Heart left ventricle (tissue), 16 donors: ENCODE measurements at regions not wholly inside any gene's neighbourhood (a gene's known extent, or its start where the extent isn't known, plus 50 kb on each side); places are given as distances from the start of the nearest gene placed in this dataset.
"Not testable (repeated sequence)": the region's sequence is repeated elsewhere in the genome, so short reads cannot be mapped to it uniquely, and the experiment has no call there.

ENCODE experiments used
- ATAC-seq, 4 donors: fragments of 200-7000 bp; cut with Tn5 transposase; one replicate each; pipeline ENCODE4 v1.9.1; 2020 to 2022; ENCODE audit warnings: moderate library complexity in 4 of 4, mild to moderate bottlenecking in 3 of 4, moderate number of reproducible peaks in 1 of 4
- DNase-seq, 5 donors: peaks; one replicate each; pipeline ENCODE4 v3.0.0-alpha.2; 2020
- H3K27ac ChIP-seq, 12 donors: fragments of 200-600 bp; sonication (generic) in 4 of 12; one replicate each; pipeline versions ENCODE4 v1.5.0 to v1.8.0; 2016 to 2022; ENCODE audit warnings: mild to moderate bottlenecking in 2 of 12
- H3K27me3 ChIP-seq, 9 donors: fragments of 200-600 bp; sonication (generic) in 2 of 9; one replicate each; pipeline versions ENCODE4 v1.5.1 to v1.8.0; 2016 to 2022; ENCODE audit warnings: mild to moderate bottlenecking in 3 of 9
- H3K36me3 ChIP-seq, 9 donors: fragments of 200-600 bp; sonication (generic) in 2 of 9; one replicate each; pipeline versions ENCODE4 v1.5.0 to v1.8.0; 2018 to 2022; ENCODE audit warnings: mild to moderate bottlenecking in 2 of 9
- H3K4me1 ChIP-seq, 12 donors: fragments of 200-600 bp; sonication (generic) in 4 of 12; one replicate each; pipeline versions ENCODE4 v1.5.0 to v1.8.0; 2016 to 2022; ENCODE audit warnings: mild to moderate bottlenecking in 3 of 12
- H3K4me3 ChIP-seq, 12 donors: fragments of 200-600 bp; sonication (generic) in 4 of 12; one replicate each; pipeline versions ENCODE4 v1.5.0 to v1.8.0; 2017 to 2022; ENCODE audit warnings: mild to moderate bottlenecking in 9 of 12, moderate library complexity in 4 of 12
- H3K9me3 ChIP-seq, 12 donors: fragments of 200-600 bp; sonication (generic) in 4 of 12; one replicate each; pipeline versions ENCODE4 v1.5.0 to v1.8.0; 2016 to 2022; ENCODE audit warnings: mild to moderate bottlenecking in 1 of 12
- POLR2A ChIP-seq, 2 donors: fragments of 450-650 bp; IDR thresholded peaks; one replicate each; pipeline ENCODE4 v1.6.1; 2017; ENCODE audit warnings: antibody characterized with exemption in 2 of 2, mild to moderate bottlenecking in 2 of 2, moderate library complexity in 2 of 2
- WGBS, 4 donors: extraction: QIAGEN DNeasy Blood & Tissue Kit in 2 of 4; methylation state at CpG; one replicate each; pipeline versions ENCODE4 v1.1.5 to v1.1.7; 2013 to 2018; 5-methylcytosine and 5-hydroxymethylcytosine counted together
- intact Hi-C, 10 donors: fragments of 100-400 bp; cut with DNase I; formaldehyde crosslinking; loops; one replicate each; pipeline versions ENCODE4 v1.11.1 to v1.14.2; 2022
- TF ChIP-seq, protein P1 (sequence below), 12 donors: fragments of 200-600 bp; sonication (generic) in 4 of 12; IDR thresholded peaks; one replicate each; pipeline versions ENCODE4 v1.5.0 to v1.8.0; 2018 to 2022; ENCODE audit warnings: antibody characterized with exemption in 12 of 12, mild to moderate bottlenecking in 5 of 12
- donor health status: ischemic (EF 13 %, LVEDD 7.1; RV severe dilation, severe dysfunction).
- donor health status: healthy with polysubstance abuse.
- donor health status: DM: no; HTN: yes; CAD: no.
- donor health status: DM: no; HTN: no; CAD: no.
- donor health status: ischemic (EF 25% LVEDD 6.9; RV normal size, moderate dysfunction).
- donor health status: ischemic (EF 25% LVEDD 5.7; RV mildly dilated, moderate dysfunction).
- donor health status: healthy.
- donor health status: DM: yes; HTN: yes; CAD: no.
- donor health status: ischemic (EF 35%, LVEDD 5.7; RV mildly dilated, moderate dysfunction).
- donor health status: nonischemic (EF 11% LVEDD 7.7; RV severe dilation, severe dysfunction).
- donor health status: DM: yes; HTN: yes; CAD: no.
- donor health status: PGD.
- donor health status: ischemic (EF 29% LVEDD 5.4; RV normal size, mild dysfunction).
- donor health status: nonischemic (EF 23%, LVEDD 6.1; RV moderate dilation, normal function).

DNA sequence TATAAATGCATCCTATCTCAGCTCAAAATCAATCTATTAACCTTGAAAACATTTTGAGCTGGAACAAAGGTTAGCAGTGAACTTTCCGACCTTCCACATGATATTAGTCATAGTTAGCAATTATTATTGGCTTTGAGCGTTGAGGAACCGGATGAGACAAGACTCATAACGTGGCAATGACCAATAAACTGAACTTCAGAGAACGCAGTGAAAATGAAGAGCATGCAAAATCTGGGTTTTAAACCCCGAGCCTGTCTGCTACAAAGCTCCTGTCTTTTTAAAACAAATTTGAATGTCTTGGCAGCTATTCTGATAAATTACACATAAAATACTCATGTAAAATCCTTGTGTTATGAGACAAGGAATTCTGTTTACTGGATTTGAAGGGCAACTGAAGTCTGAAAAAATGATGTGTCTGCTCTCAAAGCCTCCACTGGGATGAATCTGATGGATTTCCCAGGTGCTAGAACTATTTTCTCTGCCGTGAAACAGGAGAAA is 74.7 kb upstream of the ITGB1 start:
- Histone ChIP-seq H3K4me1 (peaks cover 0 to 7% (median 0%) of the 10 kb centered on the region in 12 donors), H3K27ac (peak overlapping the region in 2 of 12 donors; percentile 7 to 27), H3K4me3 (no peak overlapping the region), H3K27me3 (no peaks in the 10 kb centered on the region), H3K9me3 (no peaks in the 10 kb centered on the region), H3K36me3 (no peaks in the 10 kb centered on the region)
- DNase-seq = no peak
- 52 to 63% (median 57%) methylated on average over 7 of the region's 7 CpGs for WGBS, 4 donors
- TF ChIP-seq, protein P1, sequence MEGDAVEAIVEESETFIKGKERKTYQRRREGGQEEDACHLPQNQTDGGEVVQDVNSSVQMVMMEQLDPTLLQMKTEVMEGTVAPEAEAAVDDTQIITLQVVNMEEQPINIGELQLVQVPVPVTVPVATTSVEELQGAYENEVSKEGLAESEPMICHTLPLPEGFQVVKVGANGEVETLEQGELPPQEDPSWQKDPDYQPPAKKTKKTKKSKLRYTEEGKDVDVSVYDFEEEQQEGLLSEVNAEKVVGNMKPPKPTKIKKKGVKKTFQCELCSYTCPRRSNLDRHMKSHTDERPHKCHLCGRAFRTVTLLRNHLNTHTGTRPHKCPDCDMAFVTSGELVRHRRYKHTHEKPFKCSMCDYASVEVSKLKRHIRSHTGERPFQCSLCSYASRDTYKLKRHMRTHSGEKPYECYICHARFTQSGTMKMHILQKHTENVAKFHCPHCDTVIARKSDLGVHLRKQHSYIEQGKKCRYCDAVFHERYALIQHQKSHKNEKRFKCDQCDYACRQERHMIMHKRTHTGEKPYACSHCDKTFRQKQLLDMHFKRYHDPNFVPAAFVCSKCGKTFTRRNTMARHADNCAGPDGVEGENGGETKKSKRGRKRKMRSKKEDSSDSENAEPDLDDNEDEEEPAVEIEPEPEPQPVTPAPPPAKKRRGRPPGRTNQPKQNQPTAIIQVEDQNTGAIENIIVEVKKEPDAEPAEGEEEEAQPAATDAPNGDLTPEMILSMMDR (IDR thresholded peaks at IDR 0.05) = no peak
- no peak for TF ChIP-seq POLR2A (IDR thresholded peaks at IDR 0.05)
- intact Hi-C loops = no loop called here
- peak in 1 of 4 donors; percentile 62 for ATAC-seq

GRCh38 chr10:33031815-33032653 is 74.0 kb upstream of the ITGB1 start:
- intact Hi-C loops = no loop called here
- Histone ChIP-seq H3K4me3 (no peak overlapping the region), H3K4me1 (peaks cover 0 to 7% (median 0%) of the 10 kb centered on the region in 12 donors), H3K27me3 (no peaks in the 10 kb centered on the region), H3K36me3 (no peaks in the 10 kb centered on the region), H3K9me3 (no peaks in the 10 kb centered on the region), H3K27ac (peak overlapping the region in 3 of 12 donors; percentile 27 to 36 (median 28))
- TF ChIP-seq, protein P1 (IDR thresholded peaks at IDR 0.05) = no peak
- TF ChIP-seq POLR2A (IDR thresholded peaks at IDR 0.05) = no peak
- DNase-seq (no peak), ATAC-seq (no peak)
- 85 to 88% (median 86%) methylated on average over 5 of the region's 5 CpGs for WGBS, 4 donors

DNA sequence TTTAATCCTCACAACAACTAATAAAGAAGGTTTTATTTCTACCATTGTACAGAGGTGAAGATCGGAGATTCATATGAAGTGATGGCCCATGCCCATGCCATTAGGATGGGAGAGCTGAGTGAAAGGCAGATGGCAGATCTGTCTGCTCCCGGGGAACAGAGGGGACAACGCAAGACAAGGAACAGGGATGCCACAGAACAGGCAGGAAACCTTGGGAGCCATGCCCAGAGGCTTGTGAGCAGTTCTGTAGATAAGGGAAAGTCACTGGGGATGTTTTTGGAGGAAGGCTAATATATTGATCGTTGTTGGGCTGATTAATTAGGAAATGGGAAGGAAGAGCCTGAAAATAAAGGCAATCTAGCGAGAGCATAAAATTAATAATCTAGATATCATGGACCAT is 73.1 kb upstream of the ITGB1 start:
- intact Hi-C loops = no loop called here
- peaks cover 0 to 14% (median 2%) of the 10 kb centered on the region in 12 donors for H3K4me1 ChIP-seq
- no peaks in the 10 kb centered on the region for H3K27me3 ChIP-seq
- H3K36me3 ChIP-seq = no peaks in the 10 kb centered on the region
- TF ChIP-seq POLR2A (IDR thresholded peaks at IDR 0.05) = no peak
- TF ChIP-seq, protein P1 (IDR thresholded peaks at IDR 0.05) = no peak
- DNase-seq (no peak), ATAC-seq (no peak)
- no peaks in the 10 kb centered on the region for H3K9me3 ChIP-seq
- no peak overlapping the region for H3K4me3 ChIP-seq
- WGBS, 4 donors = 89 to 95% (median 89%) methylated on average over 5 of the region's 5 CpGs
- H3K27ac ChIP-seq = no peak overlapping the region

- H3K4me3 ChIP-seq, ATAC-seq, H3K27ac ChIP-seq, H3K9me3 ChIP-seq, H3K27me3 ChIP-seq, H3K36me3 ChIP-seq, DNase-seq: not testable (repeated sequence)
- intact Hi-C loops = loop anchor here in 2 of 10 donors (10.0 kb wide), 1 partner anchor 126 kb away; no protein-coding TSS in a partner anchor
- peaks cover 0 to 22% (median 3%) of the 10 kb centered on the region in 12 donors for H3K4me1 ChIP-seq
- WGBS, 4 donors = 93 to 98% (median 95%) methylated on average over 5 of the region's 5 CpGs
Measured at GRCh38 chr10:33028515-33028914, 70.5 kb upstream of the ITGB1 start.
